IPS-11a (cell line): ENCODE measurements at regions not wholly inside any gene's neighbourhood (a gene's known extent, or its start where the extent isn't known, plus 50 kb on each side); places are given as distances from the start of the nearest gene placed in this dataset.
"Not testable (repeated sequence)": the region's sequence is repeated elsewhere in the genome, so short reads cannot be mapped to it uniquely, and the experiment has no call there.

ENCODE experiments used
- H3K4me3 ChIP-seq: one replicate; pipeline ENCODE4 v1.5.1; 2013; ENCODE audit warnings: low read depth, low read length, control low read depth

- H3K4me3 ChIP-seq = no peak overlapping the region
These were observed 1298.1 kb downstream of the EPHA7 start for GRCh38 chr6:92121228-92121627.

DNA sequence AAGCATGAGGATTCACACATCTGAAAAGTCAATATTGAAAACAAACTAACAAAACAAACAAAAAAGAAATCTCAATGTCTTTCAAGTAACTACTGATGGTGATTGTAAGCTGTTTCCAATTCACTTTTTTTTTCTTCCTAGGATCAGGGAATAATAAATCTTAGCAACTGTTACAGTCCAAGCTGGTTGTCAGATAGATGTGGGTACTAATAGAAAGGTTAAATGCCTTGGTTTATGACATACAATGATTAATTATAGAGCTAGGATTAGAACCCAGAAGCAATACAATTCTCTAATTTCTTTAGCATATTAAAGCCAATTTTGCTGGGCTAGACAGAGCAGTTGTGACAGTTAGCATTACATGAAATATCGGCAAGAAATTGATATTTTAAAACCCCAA lies 1301.6 kb downstream of the EPHA7 start:
- no peak overlapping the region for H3K4me3 ChIP-seq

- no peak overlapping the region for H3K4me3 ChIP-seq
These were observed 1304.6 kb downstream of the EPHA7 start for GRCh38 chr6:92114797-92115196.

- no peak overlapping the region for H3K4me3 ChIP-seq
These were observed 1305.2 kb downstream of the EPHA7 start for GRCh38 chr6:92114091-92114675.

- no peak overlapping the region for H3K4me3 ChIP-seq
These were observed 1308.0 kb downstream of the EPHA7 start for GRCh38 chr6:92111386-92111785.

GRCh38 chr6:92110403-92110802 lies 1309.0 kb downstream of the EPHA7 start:
- no peak overlapping the region for H3K4me3 ChIP-seq

DNA sequence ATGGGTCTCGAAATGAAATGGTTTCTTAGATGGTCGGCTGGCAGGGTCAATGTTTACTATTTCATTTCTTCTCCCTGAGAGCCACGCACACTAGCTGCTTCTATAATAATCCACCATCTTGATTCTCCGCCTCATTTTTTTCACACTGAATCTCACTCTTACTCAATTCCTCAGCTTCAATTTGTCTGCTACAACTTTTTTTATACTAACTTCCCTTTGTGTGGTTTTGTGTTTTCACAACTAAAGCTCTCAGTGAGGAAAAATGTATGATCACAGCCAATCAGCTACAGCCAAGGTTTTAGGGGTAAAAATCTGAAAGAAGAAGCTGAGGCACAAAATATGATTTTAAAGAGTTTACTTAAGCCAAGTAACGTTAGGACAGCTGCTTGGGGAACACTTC lies 1309.4 kb downstream of the EPHA7 start:
- H3K4me3 ChIP-seq = no peak overlapping the region

DNA sequence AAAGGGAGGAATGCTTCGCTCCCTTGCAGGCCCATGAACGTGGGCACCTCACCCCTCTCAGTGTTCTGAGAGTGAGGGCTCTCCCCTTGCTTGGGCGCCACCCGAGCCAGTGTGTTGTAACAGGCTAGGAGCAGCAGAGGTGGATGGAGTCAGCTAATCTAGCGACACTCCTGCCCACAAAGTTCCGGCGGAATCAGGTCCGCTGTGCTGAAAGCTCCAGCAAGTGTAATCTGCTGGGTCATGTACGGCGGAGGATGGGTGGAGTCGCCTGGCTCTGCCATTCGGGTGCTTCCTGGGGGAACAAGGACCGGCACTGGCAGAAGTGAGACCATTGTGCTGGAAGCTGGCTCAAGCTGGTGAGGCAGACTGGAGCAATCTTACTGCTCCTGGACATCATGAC lies 1310.1 kb downstream of the EPHA7 start:
- no peak overlapping the region for H3K4me3 ChIP-seq

GRCh38 chr6:92086750-92087149 lies 1332.6 kb downstream of the EPHA7 start:
- no peak overlapping the region for H3K4me3 ChIP-seq

GRCh38 chr6:92083914-92084313 lies 1335.4 kb downstream of the EPHA7 start:
- H3K4me3 ChIP-seq = not testable (repeated sequence)

GRCh38 chr6:92072387-92072786 lies 1347.0 kb downstream of the EPHA7 start:
- H3K4me3 ChIP-seq = no peak overlapping the region

GRCh38 chr6:92069781-92070180 lies 1349.6 kb downstream of the EPHA7 start:
- H3K4me3 ChIP-seq = no peak overlapping the region

DNA sequence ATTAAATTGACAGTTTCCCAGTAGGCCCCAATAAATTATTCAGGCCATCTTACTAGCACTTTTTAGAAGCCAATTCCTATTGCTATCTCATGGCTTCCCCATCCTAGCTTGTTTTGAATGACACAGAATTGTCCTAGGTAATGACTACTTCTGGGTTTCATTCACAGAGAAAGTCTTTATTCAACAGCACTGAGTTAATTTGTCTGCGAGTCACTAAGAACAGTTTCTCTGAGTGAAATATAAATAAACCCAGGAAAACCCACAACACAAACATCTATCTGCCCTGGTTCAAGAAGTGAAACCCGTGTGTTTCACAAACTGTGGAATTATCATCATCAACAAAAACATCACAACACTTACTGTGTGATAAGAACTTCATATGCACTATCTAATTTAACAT lies 1366.8 kb downstream of the EPHA7 start:
- H3K4me3 ChIP-seq = no peak overlapping the region

GRCh38 chr6:92050216-92050615 lies 1369.1 kb downstream of the EPHA7 start:
- no peak overlapping the region for H3K4me3 ChIP-seq

DNA sequence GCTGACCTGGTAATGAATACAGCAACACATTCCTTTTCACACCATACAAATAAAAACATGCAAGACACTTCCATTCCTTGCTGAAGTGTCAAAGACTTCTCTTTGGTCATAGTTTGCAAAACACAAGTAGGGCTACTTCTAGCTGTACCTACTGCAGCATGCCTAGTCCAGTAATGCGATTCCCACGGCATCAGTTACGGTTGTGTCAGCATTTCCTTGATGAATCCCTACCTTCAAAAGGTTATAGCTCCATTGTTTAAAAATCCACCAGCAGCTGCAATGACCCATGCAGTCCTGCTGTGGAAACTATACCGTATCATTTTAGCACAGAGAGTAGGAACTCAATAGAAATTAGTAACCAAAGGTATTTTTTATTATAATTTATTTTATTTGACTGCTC lies 1371.5 kb downstream of the EPHA7 start:
- H3K4me3 ChIP-seq = no peak overlapping the region

GRCh38 chr6:92047152-92047850 lies 1372.1 kb downstream of the EPHA7 start:
- no peak overlapping the region for H3K4me3 ChIP-seq

GRCh38 chr6:92044312-92044711 lies 1375.0 kb downstream of the EPHA7 start:
- H3K4me3 ChIP-seq = no peak overlapping the region

DNA sequence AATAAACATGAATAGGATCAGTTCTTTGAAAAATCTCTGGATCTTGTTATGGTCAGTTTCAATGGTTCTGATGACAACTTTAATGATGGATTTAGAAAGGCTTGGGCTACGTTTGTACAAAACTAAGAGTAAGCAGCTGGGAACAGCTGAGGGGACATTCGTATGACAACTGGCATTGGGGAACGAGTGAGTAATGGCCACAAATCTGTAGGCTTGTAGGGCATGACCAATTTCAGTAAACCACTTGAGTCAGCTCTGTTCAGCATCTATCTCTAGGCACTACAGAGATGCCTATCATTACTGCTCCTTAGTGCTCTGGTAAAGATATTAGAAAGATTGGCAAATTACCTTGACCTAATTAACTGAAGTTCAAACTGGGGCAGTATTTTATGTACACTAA lies 1375.6 kb downstream of the EPHA7 start:
- no peak overlapping the region for H3K4me3 ChIP-seq

DNA sequence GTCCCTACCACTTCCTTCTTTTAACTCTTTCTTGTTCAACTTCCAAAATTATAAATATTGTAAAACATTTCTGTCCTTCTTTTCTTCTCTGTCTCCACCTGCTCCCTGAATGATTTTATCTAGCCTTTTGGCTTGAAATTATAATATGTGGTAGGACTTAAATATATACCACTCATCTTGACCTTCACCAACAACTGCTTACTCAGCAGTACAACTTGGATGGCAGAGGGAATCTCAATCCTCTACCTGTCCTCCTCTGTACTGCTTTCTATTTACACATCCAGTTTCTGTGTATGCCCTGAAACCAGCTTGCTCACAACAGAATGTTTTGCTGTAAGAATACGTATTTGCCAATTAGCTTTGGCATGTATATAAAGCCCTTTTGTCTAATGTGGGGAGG lies 1392.5 kb downstream of the EPHA7 start:
- no peak overlapping the region for H3K4me3 ChIP-seq

DNA sequence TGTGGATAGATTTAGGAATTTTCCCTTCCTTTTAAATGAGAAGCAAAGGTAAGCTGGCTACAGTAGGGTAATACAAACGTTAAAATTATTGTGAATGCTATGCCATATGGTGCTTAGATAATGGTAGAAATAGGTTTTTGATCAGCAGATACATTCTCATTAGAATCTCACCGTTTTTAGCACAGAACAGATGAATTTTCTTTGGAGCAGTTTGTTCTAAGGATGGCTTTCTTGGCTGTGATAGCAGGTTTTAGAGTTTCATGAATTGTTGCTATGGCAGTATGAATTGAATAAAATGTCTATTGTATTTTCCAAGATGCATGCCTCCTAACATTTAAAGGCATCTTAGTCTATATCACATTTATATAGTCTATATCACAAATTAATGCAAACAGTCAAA lies 1394.5 kb downstream of the EPHA7 start:
- H3K4me3 ChIP-seq = no peak overlapping the region

DNA sequence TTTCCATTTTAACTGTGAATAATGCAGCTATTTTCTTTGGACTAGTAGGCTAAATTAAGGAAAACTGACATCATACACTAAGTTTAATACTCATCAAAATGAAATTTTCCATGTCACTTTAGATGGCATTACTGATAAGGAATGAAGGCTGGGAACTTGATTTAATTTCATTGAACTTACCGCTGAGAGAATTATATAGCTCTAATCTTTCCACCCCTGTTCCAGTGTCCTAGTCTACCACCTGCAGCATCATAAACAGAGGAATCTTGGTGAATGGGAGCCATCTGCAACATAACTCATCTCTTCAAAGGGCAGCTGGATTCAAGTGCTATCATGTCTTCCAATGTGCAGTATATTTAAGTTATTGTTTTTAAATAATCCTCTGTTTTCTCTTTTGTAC lies 1395.2 kb downstream of the EPHA7 start:
- no peak overlapping the region for H3K4me3 ChIP-seq

GRCh38 chr6:92023410-92023966 lies 1395.9 kb downstream of the EPHA7 start:
- no peak overlapping the region for H3K4me3 ChIP-seq
